Adrenal gland (tissue), 5 donors: ENCODE measurements at regions not wholly inside any gene's neighbourhood (a gene's known extent, or its start where the extent isn't known, plus 50 kb on each side); places are given as distances from the start of the nearest gene placed in this dataset.

ENCODE experiments used
- POLR2A ChIP-seq, 2 donors: fragments of 450-650 bp; IDR thresholded peaks; one replicate each; pipeline ENCODE4 v1.6.1; 2017; ENCODE audit warnings: antibody characterized with exemption in 2 of 2, mild to moderate bottlenecking in 2 of 2, moderate library complexity in 1 of 2
- TF ChIP-seq, protein P1 (sequence below), 6 experiments: fragments of 450-650 bp in 4 of 6; fragments of 200-600 bp in 2 of 6; sonication (generic) in 1 of 6; IDR thresholded peaks; 1 replicate in 5 of 6; 2 replicates in 1 of 6; pipeline versions ENCODE4 v1.5.1 to v1.8.0; 2016 to 2021; ENCODE audit warnings: antibody characterized with exemption in 6 of 6, mild to moderate bottlenecking in 2 of 6, moderate library complexity in 1 of 6
- donor health status: DM: no; HTN: no; CAD: no.

DNA sequence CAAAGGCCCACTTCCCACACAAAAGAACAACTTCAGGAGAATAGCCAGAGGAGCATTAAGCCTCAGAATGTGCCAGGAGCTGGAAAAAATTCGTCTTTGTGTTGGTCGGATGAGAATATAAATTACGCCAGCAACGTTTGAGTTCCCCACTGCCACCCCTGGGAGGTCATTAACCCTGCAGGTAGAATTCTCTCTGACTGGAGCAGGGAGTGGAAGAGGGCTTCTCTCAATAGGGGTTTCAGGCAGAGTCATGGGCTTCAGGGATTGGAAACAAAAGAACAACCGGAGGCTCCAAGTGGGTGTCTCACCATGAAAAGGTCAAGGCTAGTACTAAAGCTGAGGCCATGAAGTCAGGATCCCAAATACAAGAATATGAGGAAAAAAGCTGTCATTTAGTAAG is 69.0 kb upstream of the DDX18 start:
- TF ChIP-seq, protein P1, sequence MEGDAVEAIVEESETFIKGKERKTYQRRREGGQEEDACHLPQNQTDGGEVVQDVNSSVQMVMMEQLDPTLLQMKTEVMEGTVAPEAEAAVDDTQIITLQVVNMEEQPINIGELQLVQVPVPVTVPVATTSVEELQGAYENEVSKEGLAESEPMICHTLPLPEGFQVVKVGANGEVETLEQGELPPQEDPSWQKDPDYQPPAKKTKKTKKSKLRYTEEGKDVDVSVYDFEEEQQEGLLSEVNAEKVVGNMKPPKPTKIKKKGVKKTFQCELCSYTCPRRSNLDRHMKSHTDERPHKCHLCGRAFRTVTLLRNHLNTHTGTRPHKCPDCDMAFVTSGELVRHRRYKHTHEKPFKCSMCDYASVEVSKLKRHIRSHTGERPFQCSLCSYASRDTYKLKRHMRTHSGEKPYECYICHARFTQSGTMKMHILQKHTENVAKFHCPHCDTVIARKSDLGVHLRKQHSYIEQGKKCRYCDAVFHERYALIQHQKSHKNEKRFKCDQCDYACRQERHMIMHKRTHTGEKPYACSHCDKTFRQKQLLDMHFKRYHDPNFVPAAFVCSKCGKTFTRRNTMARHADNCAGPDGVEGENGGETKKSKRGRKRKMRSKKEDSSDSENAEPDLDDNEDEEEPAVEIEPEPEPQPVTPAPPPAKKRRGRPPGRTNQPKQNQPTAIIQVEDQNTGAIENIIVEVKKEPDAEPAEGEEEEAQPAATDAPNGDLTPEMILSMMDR (IDR thresholded peaks at IDR 0.05) = no peak
- TF ChIP-seq POLR2A (IDR thresholded peaks at IDR 0.05) = no peak
